ENCODE measurements at regions not wholly inside any gene's neighbourhood (a gene's known extent, or its start where the extent isn't known, plus 50 kb on each side); places are given as distances from the start of the nearest gene placed in this dataset.

DNA sequence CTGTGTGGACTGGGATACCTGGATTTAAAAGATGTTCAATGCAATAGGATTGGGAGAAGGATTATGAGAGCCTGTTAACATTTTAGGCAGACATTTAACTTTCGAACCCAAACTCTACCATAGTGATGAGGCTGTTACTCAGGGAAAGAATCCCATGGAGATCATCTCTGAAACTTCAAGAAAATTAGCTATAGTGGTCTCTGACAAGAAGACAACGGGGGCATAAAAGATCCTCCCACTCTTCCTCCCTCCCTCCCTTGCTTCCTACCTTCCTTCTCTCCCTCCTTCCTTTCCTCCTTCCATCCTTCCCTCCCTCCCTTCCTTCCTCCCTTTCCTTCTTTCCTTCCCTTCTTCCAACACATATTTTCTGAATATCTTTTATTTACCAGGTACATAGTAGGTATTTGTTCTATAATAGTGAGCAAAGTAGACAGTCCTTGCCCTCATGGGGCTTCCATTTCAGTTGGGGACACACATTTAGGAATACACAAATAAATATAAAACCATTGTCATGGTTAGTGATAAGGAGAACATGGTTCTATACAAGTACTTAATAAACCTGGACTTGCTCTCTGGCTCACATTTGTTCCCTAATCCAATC is 143.2 kb downstream of the ATP6V1G3 start:
- Histone ChIP-seq H3K27me3 (ENCODE audit: insufficient read depth, low read depth, severe bottlenecking) (no peaks in the 10 kb centered on the region), H3K36me3 (no peaks in the 10 kb centered on the region), H3K4me3 (ENCODE audit: low read depth, low read length) (no peak overlapping the region), H3K27ac (no peak overlapping the region), H3K9me3 (ENCODE audit: severe bottlenecking) (no peaks in the 10 kb centered on the region)
- DNase-seq, result no peak
- TF ChIP-seq, protein P1, sequence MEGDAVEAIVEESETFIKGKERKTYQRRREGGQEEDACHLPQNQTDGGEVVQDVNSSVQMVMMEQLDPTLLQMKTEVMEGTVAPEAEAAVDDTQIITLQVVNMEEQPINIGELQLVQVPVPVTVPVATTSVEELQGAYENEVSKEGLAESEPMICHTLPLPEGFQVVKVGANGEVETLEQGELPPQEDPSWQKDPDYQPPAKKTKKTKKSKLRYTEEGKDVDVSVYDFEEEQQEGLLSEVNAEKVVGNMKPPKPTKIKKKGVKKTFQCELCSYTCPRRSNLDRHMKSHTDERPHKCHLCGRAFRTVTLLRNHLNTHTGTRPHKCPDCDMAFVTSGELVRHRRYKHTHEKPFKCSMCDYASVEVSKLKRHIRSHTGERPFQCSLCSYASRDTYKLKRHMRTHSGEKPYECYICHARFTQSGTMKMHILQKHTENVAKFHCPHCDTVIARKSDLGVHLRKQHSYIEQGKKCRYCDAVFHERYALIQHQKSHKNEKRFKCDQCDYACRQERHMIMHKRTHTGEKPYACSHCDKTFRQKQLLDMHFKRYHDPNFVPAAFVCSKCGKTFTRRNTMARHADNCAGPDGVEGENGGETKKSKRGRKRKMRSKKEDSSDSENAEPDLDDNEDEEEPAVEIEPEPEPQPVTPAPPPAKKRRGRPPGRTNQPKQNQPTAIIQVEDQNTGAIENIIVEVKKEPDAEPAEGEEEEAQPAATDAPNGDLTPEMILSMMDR (IDR thresholded peaks at IDR 0.05; ENCODE audit: low read depth, low read length), result no peak

DNA sequence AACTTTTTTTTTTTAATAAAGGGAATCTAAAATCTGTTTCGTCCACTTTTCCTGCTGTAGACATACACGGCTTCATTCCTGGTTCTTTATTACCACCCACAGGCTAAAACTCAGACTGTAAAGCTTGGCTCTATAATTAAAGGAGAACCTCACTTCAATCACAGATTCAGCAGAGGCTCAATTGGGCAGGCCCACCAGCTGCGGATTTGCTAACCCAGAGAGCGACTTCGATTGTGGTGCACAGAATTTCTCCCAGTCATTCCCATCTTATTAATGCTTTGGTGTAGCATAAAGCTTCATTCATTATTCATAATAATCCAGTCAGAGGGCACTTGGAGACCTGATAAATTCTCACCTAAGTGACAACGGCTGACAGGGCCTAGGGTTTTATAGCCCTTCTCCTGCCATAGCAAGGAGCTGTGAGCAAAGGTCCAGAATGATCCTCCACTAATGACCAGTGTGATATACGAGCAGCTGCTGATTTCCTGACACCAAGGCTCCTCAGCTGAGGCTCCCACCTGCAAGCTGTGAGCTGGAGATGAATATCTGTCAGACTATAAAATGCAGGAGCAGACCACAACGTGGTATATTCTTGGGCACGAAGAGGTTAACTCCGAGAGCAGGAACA is 149.0 kb downstream of the ATP6V1G3 start:
- Histone ChIP-seq H3K36me3 (no peaks in the 10 kb centered on the region), H3K27me3 (ENCODE audit: insufficient read depth, low read depth, severe bottlenecking) (no peaks in the 10 kb centered on the region), H3K27ac (no peak overlapping the region), H3K9me3 (ENCODE audit: severe bottlenecking) (no peaks in the 10 kb centered on the region), H3K4me3 (ENCODE audit: low read depth, low read length) (no peak overlapping the region)
- DNase-seq, result peak; percentile 64
- TF ChIP-seq, protein P1 (IDR thresholded peaks at IDR 0.05; ENCODE audit: low read depth, low read length), result no peak

DNA sequence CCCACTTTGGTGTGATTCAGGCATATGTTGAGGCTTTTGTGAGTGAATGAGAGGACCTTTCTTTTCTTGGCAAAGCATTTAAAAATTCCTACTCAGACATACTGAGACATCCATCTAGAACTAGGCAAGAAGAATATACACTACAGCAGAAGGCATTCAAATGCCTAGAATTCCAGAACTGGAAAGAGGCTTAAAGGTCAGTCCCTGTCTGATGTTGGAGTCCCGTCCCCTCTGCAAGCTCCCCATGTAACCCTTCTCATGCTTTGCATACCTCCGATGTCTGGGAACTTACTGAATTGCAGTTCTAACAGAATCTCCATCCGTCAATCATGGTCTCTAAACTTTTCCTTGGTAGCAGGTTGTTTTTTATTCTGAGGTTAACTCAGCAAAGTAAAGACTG is 152.9 kb downstream of the ATP6V1G3 start:
- Histone ChIP-seq H3K27ac (no peak overlapping the region), H3K27me3 (ENCODE audit: insufficient read depth, low read depth, severe bottlenecking) (no peaks in the 10 kb centered on the region), H3K36me3 (no peaks in the 10 kb centered on the region), H3K9me3 (ENCODE audit: severe bottlenecking) (no peaks in the 10 kb centered on the region), H3K4me3 (ENCODE audit: low read depth, low read length) (no peak overlapping the region)
- DNase-seq, result no peak
- TF ChIP-seq, protein P1 (IDR thresholded peaks at IDR 0.05; ENCODE audit: low read depth, low read length), result no peak

DNA sequence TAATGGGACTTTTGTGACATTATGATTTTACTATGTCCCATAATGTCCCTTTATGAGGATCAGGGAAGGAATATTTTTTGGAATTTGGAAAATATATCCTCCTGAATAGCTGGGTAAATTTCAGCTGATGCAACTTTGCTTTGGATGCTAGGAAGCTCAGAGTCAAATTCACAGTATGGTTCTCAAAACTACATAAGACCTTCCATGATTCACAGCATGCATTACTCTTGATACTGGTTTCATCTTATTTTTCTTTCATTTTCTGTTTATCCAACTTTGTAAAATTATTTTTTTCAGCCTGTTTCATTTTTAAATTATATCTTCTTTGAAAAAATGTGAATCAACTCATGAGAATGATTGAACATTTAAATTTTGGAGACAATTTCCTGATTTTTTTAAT is 160.2 kb downstream of the ATP6V1G3 start:
- TF ChIP-seq, protein P1 (IDR thresholded peaks at IDR 0.05; ENCODE audit: low read depth, low read length), result no peak
- Histone ChIP-seq H3K27ac (no peak overlapping the region), H3K27me3 (ENCODE audit: insufficient read depth, low read depth, severe bottlenecking) (no peaks in the 10 kb centered on the region), H3K36me3 (no peaks in the 10 kb centered on the region), H3K9me3 (ENCODE audit: severe bottlenecking) (no peaks in the 10 kb centered on the region), H3K4me3 (ENCODE audit: low read depth, low read length) (no peak overlapping the region)
- no peak for DNase-seq

DNA sequence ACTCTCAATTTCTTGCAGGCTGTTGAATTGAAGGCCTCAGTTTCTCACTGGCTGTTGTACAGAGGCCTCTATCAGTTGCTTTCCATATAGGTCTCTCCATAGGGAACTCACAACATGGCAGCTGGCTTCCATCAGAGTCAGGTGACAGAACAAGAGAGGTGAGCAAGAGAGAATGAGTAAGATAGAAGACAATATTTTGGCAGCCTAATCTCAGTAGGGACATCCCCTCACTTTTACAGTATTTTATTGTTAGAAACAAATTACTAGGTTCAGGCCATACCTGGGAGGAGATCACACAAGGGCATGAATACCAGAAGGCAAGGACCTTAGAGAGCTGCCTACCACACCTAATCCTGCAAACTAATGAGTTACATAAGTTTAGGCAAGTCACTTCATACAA is 162.8 kb downstream of the ATP6V1G3 start:
- Histone ChIP-seq H3K4me3 (ENCODE audit: low read depth, low read length) (no peak overlapping the region), H3K9me3 (ENCODE audit: severe bottlenecking) (no peaks in the 10 kb centered on the region), H3K27ac (no peak overlapping the region), H3K27me3 (ENCODE audit: insufficient read depth, low read depth, severe bottlenecking) (no peaks in the 10 kb centered on the region), H3K36me3 (no peaks in the 10 kb centered on the region)
- TF ChIP-seq, protein P1 (IDR thresholded peaks at IDR 0.05; ENCODE audit: low read depth, low read length), result no peak
- no peak for DNase-seq

DNA sequence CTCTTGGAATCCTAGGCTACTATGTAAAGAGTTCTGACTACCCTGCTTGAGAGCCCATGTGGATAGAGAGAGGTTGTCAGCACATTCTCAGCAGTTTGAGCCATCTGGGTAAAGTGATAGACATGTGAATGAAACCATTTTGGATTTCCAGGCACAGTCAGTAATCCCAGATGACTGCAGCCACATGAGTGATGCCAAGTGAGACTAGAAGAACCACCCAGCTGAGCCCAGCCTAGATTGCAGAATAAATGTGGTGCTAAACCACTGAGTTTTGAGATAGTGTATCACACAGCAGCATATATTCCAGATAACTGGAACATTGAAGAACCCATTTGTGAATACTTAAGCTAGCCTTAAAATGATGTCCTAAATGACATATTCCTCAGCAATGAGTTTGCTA is 166.2 kb downstream of the ATP6V1G3 start:
- no peak for DNase-seq
- no peaks in the 10 kb centered on the region for H3K36me3 ChIP-seq
- H3K27me3 ChIP-seq (ENCODE audit: insufficient read depth, low read depth, severe bottlenecking), result no peaks in the 10 kb centered on the region
- TF ChIP-seq, protein P1 (IDR thresholded peaks at IDR 0.05; ENCODE audit: low read depth, low read length), result no peak
- H3K4me3 ChIP-seq (ENCODE audit: low read depth, low read length), result no peak overlapping the region
- no peaks in the 10 kb centered on the region for H3K9me3 ChIP-seq (ENCODE audit: severe bottlenecking)
- no peak overlapping the region for H3K27ac ChIP-seq
